Vagina (tissue), 2 donors: ENCODE measurements at regions not wholly inside any gene's neighbourhood (a gene's known extent, or its start where the extent isn't known, plus 50 kb on each side); places are given as distances from the start of the nearest gene placed in this dataset.

Experiments used
- DNase-seq, 2 donors: peaks; one replicate each; pipeline ENCODE4 v3.0.0-alpha.2; 2017; ENCODE audit errors: extremely low spot score in 2 of 2
- H3K27ac ChIP-seq: fragments of 200-600 bp; sonication (generic); one replicate; pipeline ENCODE4 v1.5.1; 2019
- H3K27me3 ChIP-seq: fragments of 200-600 bp; sonication (generic); one replicate; pipeline ENCODE4 v1.5.1; 2019
- H3K36me3 ChIP-seq, 2 donors: fragments of 200-600 bp; sonication (generic); one replicate each; pipeline ENCODE4 v1.5.1; 2017 to 2019
- H3K4me1 ChIP-seq: fragments of 200-600 bp; sonication (generic); one replicate; pipeline ENCODE4 v1.5.1; 2019
- H3K4me3 ChIP-seq, 2 donors: fragments of 200-600 bp; sonication (generic); 1 replicate in 1 of 2; 2 replicates in 1 of 2; pipeline ENCODE4 v1.5.1; 2016 to 2019
- H3K9me3 ChIP-seq: fragments of 200-600 bp; sonication (generic); one replicate; pipeline ENCODE4 v1.5.1; 2019
- CTCF ChIP-seq, 3 experiments: fragments of 450-650 bp in 2 of 3; fragments of 200-600 bp in 1 of 3; sonication (generic) in 1 of 3; IDR thresholded peaks; one replicate each; pipeline ENCODE4 v1.5.1; 2017 to 2019; ENCODE audit warnings: antibody characterized with exemption in 3 of 3, mild to moderate bottlenecking in 2 of 3, moderate library complexity in 2 of 3
- POLR2A ChIP-seq, 2 donors: fragments of 450-650 bp; IDR thresholded peaks; one replicate each; pipeline ENCODE4 v1.6.1; 2017; ENCODE audit warnings: antibody characterized with exemption in 2 of 2, mild to moderate bottlenecking in 2 of 2, moderate library complexity in 2 of 2
- POLR2AphosphoS5 ChIP-seq, 2 donors: sonication (generic); formaldehyde crosslinking; IDR thresholded peaks; one replicate each; pipeline ENCODE4 v1.9.0; 2017; ENCODE audit warnings: antibody characterized with exemption in 2 of 2, mild to moderate bottlenecking in 2 of 2, low read depth in 1 of 2; ENCODE audit not compliant: insufficient read depth in 1 of 2
- intact Hi-C: fragments of 100-400 bp; cut with DNase I; formaldehyde crosslinking; loops from one replicate; pipeline ENCODE4 v1.15.1; 2023

DNA sequence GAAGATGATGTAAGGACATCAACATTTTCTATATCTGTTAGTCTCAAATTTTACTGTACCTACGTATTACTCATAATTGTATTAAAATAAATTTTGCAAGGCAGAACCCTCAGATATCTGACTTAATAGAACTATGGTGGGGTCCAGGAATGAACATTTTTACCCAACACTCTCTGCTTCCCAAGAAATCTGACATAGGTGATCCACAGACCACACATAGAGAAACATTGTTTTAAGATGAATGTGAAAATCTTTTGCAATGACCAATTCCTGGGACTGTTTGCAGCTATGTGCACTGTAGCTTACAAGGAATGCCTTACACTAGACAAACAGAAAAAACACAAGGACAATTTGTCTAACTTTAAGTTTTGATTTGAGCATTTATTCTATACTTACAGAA lies 645.6 kb upstream of the ADGRL2 start:
- no peak overlapping the region for H3K27ac ChIP-seq
- no peak for TF ChIP-seq POLR2AphosphoS5 (IDR thresholded peaks at IDR 0.05; ENCODE audit: insufficient read depth in 1 of 2, low read depth in 1 of 2)
- TF ChIP-seq CTCF (IDR thresholded peaks at IDR 0.05), result no peak
- no peak for TF ChIP-seq POLR2A (IDR thresholded peaks at IDR 0.05)
- H3K4me3 ChIP-seq, result no peak overlapping the region
- no peaks in the 10 kb centered on the region for H3K4me1 ChIP-seq
- no peak for DNase-seq
- H3K36me3 ChIP-seq, result no peaks in the 10 kb centered on the region
- intact Hi-C loops, result no loop called here
- H3K27me3 ChIP-seq, result no peaks in the 10 kb centered on the region
- H3K9me3 ChIP-seq, result no peaks in the 10 kb centered on the region

- Histone ChIP-seq H3K9me3 (no peaks in the 10 kb centered on the region), H3K36me3 (no peaks in the 10 kb centered on the region), H3K4me3 (no peak overlapping the region), H3K27me3 (no peaks in the 10 kb centered on the region), H3K4me1 (no peaks in the 10 kb centered on the region), H3K27ac (no peak overlapping the region)
- intact Hi-C loops, result no loop called here
- no peak for DNase-seq
- no peak for TF ChIP-seq CTCF (IDR thresholded peaks at IDR 0.05)
- no peak for TF ChIP-seq POLR2AphosphoS5 (IDR thresholded peaks at IDR 0.05; ENCODE audit: insufficient read depth in 1 of 2, low read depth in 1 of 2)
- TF ChIP-seq POLR2A (IDR thresholded peaks at IDR 0.05), result no peak
These were observed 649.5 kb upstream of the ADGRL2 start for GRCh38 chr1:81151206-81151605.

DNA sequence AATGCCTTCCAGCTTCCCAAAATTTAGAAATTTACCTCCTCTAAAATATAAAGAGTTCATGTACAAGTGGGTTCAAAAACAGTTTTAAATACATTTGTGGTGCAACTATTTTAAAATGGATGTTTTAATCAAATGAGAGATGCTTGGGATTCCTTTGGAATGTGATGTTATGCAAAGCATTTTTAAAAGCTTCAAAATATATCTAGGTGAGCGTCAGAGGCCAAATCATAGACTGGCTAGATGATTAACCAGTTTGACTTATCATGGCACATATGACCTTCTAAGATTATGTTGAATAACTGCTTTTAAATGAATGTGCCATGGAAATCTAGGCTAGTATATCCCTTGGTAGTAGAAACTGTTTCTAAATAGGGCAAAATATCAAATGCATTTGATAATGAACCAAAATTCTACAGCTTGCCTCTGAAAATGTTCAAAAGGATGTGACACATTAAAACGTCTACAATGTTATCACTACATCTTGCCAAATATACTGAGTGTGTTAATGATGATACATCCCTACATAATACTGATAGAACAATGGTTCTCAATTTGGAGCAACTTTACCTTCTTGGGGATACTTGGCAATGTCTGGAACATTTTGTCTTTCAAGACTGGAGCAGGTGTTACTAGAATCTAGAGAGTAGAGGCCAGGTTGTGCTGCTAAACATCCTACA lies 650.9 kb upstream of the ADGRL2 start:
- H3K27me3 ChIP-seq, result no peaks in the 10 kb centered on the region
- no peak for TF ChIP-seq POLR2A (IDR thresholded peaks at IDR 0.05)
- no peak for TF ChIP-seq POLR2AphosphoS5 (IDR thresholded peaks at IDR 0.05; ENCODE audit: insufficient read depth in 1 of 2, low read depth in 1 of 2)
- no peak for TF ChIP-seq CTCF (IDR thresholded peaks at IDR 0.05)
- no peaks in the 10 kb centered on the region for H3K4me1 ChIP-seq
- no peaks in the 10 kb centered on the region for H3K9me3 ChIP-seq
- H3K36me3 ChIP-seq, result no peaks in the 10 kb centered on the region
- no peak overlapping the region for H3K27ac ChIP-seq
- intact Hi-C loops, result no loop called here
- no peak for DNase-seq
- no peak overlapping the region for H3K4me3 ChIP-seq

DNA sequence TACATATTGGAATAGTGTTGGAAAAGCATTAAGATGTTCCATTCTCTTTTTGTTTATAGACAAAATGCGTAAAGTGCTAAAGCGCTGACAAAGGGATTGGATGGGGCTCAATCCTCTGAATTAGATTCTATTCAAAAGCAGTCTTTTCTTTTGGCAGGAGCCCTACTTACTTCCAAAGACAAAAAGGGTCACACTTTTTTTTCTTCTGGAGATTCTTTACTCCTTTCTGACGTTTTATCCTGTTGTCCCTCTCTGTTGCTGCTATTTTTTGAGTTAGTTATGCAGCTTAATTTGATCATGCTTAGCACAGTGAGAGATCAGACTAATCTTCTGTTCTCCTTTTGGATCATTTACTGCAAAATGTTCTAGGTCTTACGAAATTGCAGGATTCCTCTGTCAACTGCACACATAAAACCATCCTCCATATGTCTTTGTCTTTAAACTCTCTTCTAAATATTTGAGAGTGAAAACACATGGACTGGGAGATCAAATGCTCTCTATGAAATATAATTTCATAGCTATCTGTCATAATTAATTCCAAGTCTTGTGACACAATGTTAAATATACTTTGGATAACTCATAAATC lies 656.4 kb upstream of the ADGRL2 start:
- intact Hi-C loops, result no loop called here
- no peaks in the 10 kb centered on the region for H3K4me1 ChIP-seq
- H3K4me3 ChIP-seq, result no peak overlapping the region
- no peaks in the 10 kb centered on the region for H3K9me3 ChIP-seq
- H3K27ac ChIP-seq, result no peak overlapping the region
- TF ChIP-seq POLR2A (IDR thresholded peaks at IDR 0.05) (no peak), CTCF (IDR thresholded peaks at IDR 0.05) (no peak), POLR2AphosphoS5 (IDR thresholded peaks at IDR 0.05; ENCODE audit: insufficient read depth in 1 of 2, low read depth in 1 of 2) (no peak)
- H3K27me3 ChIP-seq, result no peaks in the 10 kb centered on the region
- no peak for DNase-seq
- no peaks in the 10 kb centered on the region for H3K36me3 ChIP-seq

GRCh38 chr1:81142099-81142826 lies 658.5 kb upstream of the ADGRL2 start:
- no peaks in the 10 kb centered on the region for H3K4me1 ChIP-seq
- H3K36me3 ChIP-seq, result no peaks in the 10 kb centered on the region
- no peak overlapping the region for H3K27ac ChIP-seq
- H3K27me3 ChIP-seq, result no peaks in the 10 kb centered on the region
- TF ChIP-seq CTCF (IDR thresholded peaks at IDR 0.05) (no peak), POLR2AphosphoS5 (IDR thresholded peaks at IDR 0.05; ENCODE audit: insufficient read depth in 1 of 2, low read depth in 1 of 2) (no peak), POLR2A (IDR thresholded peaks at IDR 0.05) (no peak)
- no peak for DNase-seq
- intact Hi-C loops, result no loop called here
- H3K9me3 ChIP-seq, result no peaks in the 10 kb centered on the region
- no peak overlapping the region for H3K4me3 ChIP-seq
